SK-N-SH treated with all-trans-retinoic acid at 6 μM for 48 hours (cell line): ENCODE measurements at regions not wholly inside any gene's neighbourhood (a gene's known extent, or its start where the extent isn't known, plus 50 kb on each side); places are given as distances from the start of the nearest gene placed in this dataset.
"Not testable (repeated sequence)": the region's sequence is repeated elsewhere in the genome, so short reads cannot be mapped to it uniquely, and the experiment has no call there.

Experiments used
- PATZ1 ChIP-seq: fragments of 250-450 bp; sonication (Bioruptor Pico); IDR thresholded peaks from 2 replicates; pipeline ENCODE4 v1.8.0; 2020; ENCODE audit warnings: mild to moderate bottlenecking, moderate library complexity, borderline replicate concordance
- ZNF565 ChIP-seq: fragments of 450-650 bp; formaldehyde crosslinking; conservative IDR thresholded peaks from 2 replicates; pipeline ENCODE4 v1.5.0; 2020; ENCODE audit warnings: low read depth, mild to moderate bottlenecking, moderate library complexity

GRCh38 chr14:83007052-83007451 is 1473.4 kb upstream of the SEL1L start:
- TF ChIP-seq PATZ1, ZNF565 (CRISPR knock-in tag): not testable (repeated sequence)
